Naive thymus-derived CD8-positive, alpha-beta T cell (primary cell): ENCODE measurements at regions not wholly inside any gene's neighbourhood (a gene's known extent, or its start where the extent isn't known, plus 50 kb on each side); places are given as distances from the start of the nearest gene placed in this dataset.

Source experiments
- ATAC-seq, 2 donors: fragments of 150-1000 bp; cut with Tn5 transposase in 1 of 2; sonication (Bioruptor Pico), chemical (Tn5 transposase) in 1 of 2; 1 replicate in 1 of 2; 2 replicates in 1 of 2; pipeline ENCODE4 v1.10.0; 2021; ENCODE audit warnings: mild to moderate bottlenecking in 2 of 2, moderate library complexity in 2 of 2
- POLR2A ChIA-PET: fragments of 350-600 bp; sonication (Branson Sonifier 250); formaldehyde crosslinking; loops from one replicate; lab custom pipeline; 2021; ENCODE audit warnings: antibody characterized with exemption; lab: Charles Lee
- DNase-seq, 10 donors: peaks; one replicate each; pipeline versions ENCODE4 v3.0.0 to v3.0.0-alpha.2; 2020 to 2022
- H3K27ac Mint-ChIP-seq, 10 donors: one replicate each; pipeline ENCODE4 v1.8.0; 2020 to 2022; ENCODE audit warnings: mild to moderate bottlenecking in 10 of 10, mixed read lengths in 10 of 10, moderate library complexity in 4 of 10, inconsistent platforms in 1 of 10
- H3K27me3 Mint-ChIP-seq, 5 donors: one replicate each; pipeline ENCODE4 v1.8.0; 2021 to 2022; ENCODE audit warnings: mixed read lengths in 5 of 5
- H3K36me3 Mint-ChIP-seq, 3 donors: one replicate each; pipeline ENCODE4 v1.8.0; 2020 to 2022; ENCODE audit warnings: mixed read lengths in 3 of 3, mild to moderate bottlenecking in 2 of 3, inconsistent platforms in 1 of 3
- H3K4me1 Mint-ChIP-seq, 4 donors: one replicate each; pipeline ENCODE4 v1.8.0; 2021 to 2022; ENCODE audit warnings: mixed read lengths in 4 of 4
- H3K4me3 Mint-ChIP-seq, 10 donors: one replicate each; pipeline ENCODE4 v1.8.0; 2020 to 2022; ENCODE audit warnings: mild to moderate bottlenecking in 10 of 10, mixed read lengths in 10 of 10, moderate library complexity in 6 of 10, inconsistent platforms in 1 of 10
- H3K9me3 Mint-ChIP-seq, 9 donors: one replicate each; pipeline ENCODE4 v1.8.0; 2020 to 2022; ENCODE audit warnings: mixed read lengths in 9 of 9, mild to moderate bottlenecking in 3 of 9, inconsistent platforms in 1 of 9, moderate library complexity in 1 of 9

GRCh38 chr5:110844251-110844650 lies 105.4 kb downstream of the SLC25A46 start:
- H3K4me1 Mint-ChIP-seq, result no peaks in the 10 kb centered on the region
- H3K27ac Mint-ChIP-seq, result no peak overlapping the region

GRCh38 chr5:110846398-110847001 lies 107.7 kb downstream of the SLC25A46 start:
- Mint-ChIP-seq H3K9me3 (peaks cover 0 to 18% (median 8%) of the 10 kb centered on the region in 9 donors), H3K4me3 (no peak overlapping the region), H3K27ac (no peak overlapping the region), H3K27me3 (peaks cover 0 to 2% (median 0%) of the 10 kb centered on the region in 5 donors), H3K36me3 (peaks cover 0 to 5% (median 0%) of the 10 kb centered on the region in 3 donors), H3K4me1 (no peaks in the 10 kb centered on the region)
- DNase-seq (no peak), ATAC-seq (no peak)
- POLR2A ChIA-PET, result no interaction called here

More at GRCh38 chr5:110844251-110844650, 105.4 kb downstream of the SLC25A46 start:
- POLR2A ChIA-PET, result no interaction called here
- DNase-seq, result no peak
- peaks cover 0 to 11% (median 5%) of the 10 kb centered on the region in 9 donors for H3K9me3 Mint-ChIP-seq
- H3K27me3 Mint-ChIP-seq, result peaks cover 0 to 8% (median 5%) of the 10 kb centered on the region in 5 donors
- no peaks in the 10 kb centered on the region for H3K36me3 Mint-ChIP-seq
- no peak for ATAC-seq
- no peak overlapping the region for H3K4me3 Mint-ChIP-seq

- Mint-ChIP-seq H3K27me3 (peaks cover 1 to 19% (median 6%) of the 10 kb centered on the region in 5 donors), H3K9me3 (peaks cover 0 to 18% (median 10%) of the 10 kb centered on the region in 9 donors), H3K27ac (no peak overlapping the region), H3K4me3 (no peak overlapping the region), H3K4me1 (no peaks in the 10 kb centered on the region), H3K36me3 (peaks cover 0 to 5% (median 0%) of the 10 kb centered on the region in 3 donors)
- ATAC-seq, result no peak
- POLR2A ChIA-PET, result no interaction called here
- DNase-seq, result no peak
Measured at GRCh38 chr5:110851357-110851756, 112.5 kb downstream of the SLC25A46 start.

GRCh38 chr5:110852053-110852452 lies 113.2 kb downstream of the SLC25A46 start:
- H3K27me3 Mint-ChIP-seq, result peaks cover 3 to 19% (median 9%) of the 10 kb centered on the region in 5 donors
- peaks cover 0 to 18% (median 10%) of the 10 kb centered on the region in 9 donors for H3K9me3 Mint-ChIP-seq
- no peaks in the 10 kb centered on the region for H3K4me1 Mint-ChIP-seq
- DNase-seq (no peak), ATAC-seq (no peak)
- no peak overlapping the region for H3K27ac Mint-ChIP-seq
- POLR2A ChIA-PET, result no interaction called here
- peaks cover 0 to 5% (median 0%) of the 10 kb centered on the region in 3 donors for H3K36me3 Mint-ChIP-seq
- no peak overlapping the region for H3K4me3 Mint-ChIP-seq

GRCh38 chr5:110852541-110852940 lies 113.7 kb downstream of the SLC25A46 start:
- peaks cover 3 to 19% (median 9%) of the 10 kb centered on the region in 5 donors for H3K27me3 Mint-ChIP-seq
- H3K9me3 Mint-ChIP-seq, result peaks cover 0 to 18% (median 10%) of the 10 kb centered on the region in 9 donors
- H3K4me1 Mint-ChIP-seq, result no peaks in the 10 kb centered on the region
- H3K27ac Mint-ChIP-seq, result no peak overlapping the region
- H3K36me3 Mint-ChIP-seq, result peaks cover 0 to 5% (median 0%) of the 10 kb centered on the region in 3 donors
- POLR2A ChIA-PET, result no interaction called here
- H3K4me3 Mint-ChIP-seq, result no peak overlapping the region
- no peak for DNase-seq
- ATAC-seq, result no peak

GRCh38 chr5:110853267-110853666 lies 114.5 kb downstream of the SLC25A46 start:
- H3K27ac Mint-ChIP-seq, result no peak overlapping the region
- H3K9me3 Mint-ChIP-seq, result peaks cover 0 to 18% (median 10%) of the 10 kb centered on the region in 9 donors
- H3K4me1 Mint-ChIP-seq, result no peaks in the 10 kb centered on the region
- no peak overlapping the region for H3K4me3 Mint-ChIP-seq
- POLR2A ChIA-PET, result no interaction called here
- peaks cover 3 to 19% (median 9%) of the 10 kb centered on the region in 5 donors for H3K27me3 Mint-ChIP-seq
- peaks cover 0 to 5% (median 0%) of the 10 kb centered on the region in 3 donors for H3K36me3 Mint-ChIP-seq
- ATAC-seq, result no peak
- DNase-seq, result no peak

GRCh38 chr5:110854200-110854599 lies 115.4 kb downstream of the SLC25A46 start:
- POLR2A ChIA-PET, result no interaction called here
- no peak overlapping the region for H3K4me3 Mint-ChIP-seq
- H3K27ac Mint-ChIP-seq, result no peak overlapping the region
- DNase-seq (no peak), ATAC-seq (no peak)
- H3K36me3 Mint-ChIP-seq, result peaks cover 0 to 5% (median 0%) of the 10 kb centered on the region in 3 donors
- H3K4me1 Mint-ChIP-seq, result no peaks in the 10 kb centered on the region
- peaks cover 3 to 19% (median 9%) of the 10 kb centered on the region in 5 donors for H3K27me3 Mint-ChIP-seq
- peaks cover 0 to 13% (median 7%) of the 10 kb centered on the region in 9 donors for H3K9me3 Mint-ChIP-seq

GRCh38 chr5:110855961-110856360 lies 117.2 kb downstream of the SLC25A46 start:
- POLR2A ChIA-PET, result no interaction called here
- Mint-ChIP-seq H3K4me3 (no peak overlapping the region), H3K9me3 (peaks cover 0 to 5% (median 0%) of the 10 kb centered on the region in 9 donors), H3K4me1 (no peaks in the 10 kb centered on the region), H3K27ac (no peak overlapping the region), H3K27me3 (peaks cover 4 to 23% (median 13%) of the 10 kb centered on the region in 5 donors), H3K36me3 (no peaks in the 10 kb centered on the region)
- no peak for DNase-seq
- ATAC-seq, result no peak

- Mint-ChIP-seq H3K27me3 (peaks cover 0 to 20% (median 7%) of the 10 kb centered on the region in 5 donors), H3K4me3 (no peak overlapping the region), H3K9me3 (peaks cover 0 to 2% (median 0%) of the 10 kb centered on the region in 9 donors), H3K27ac (no peak overlapping the region), H3K4me1 (no peaks in the 10 kb centered on the region), H3K36me3 (no peaks in the 10 kb centered on the region)
- ATAC-seq (no peak), DNase-seq (no peak)
- POLR2A ChIA-PET, result no interaction called here
Measured at GRCh38 chr5:110865400-110866094, 126.7 kb downstream of the SLC25A46 start.

GRCh38 chr5:110869927-110870326 lies 131.1 kb downstream of the SLC25A46 start:
- H3K27me3 Mint-ChIP-seq, result peaks cover 0 to 8% (median 3%) of the 10 kb centered on the region in 5 donors

GRCh38 chr5:110872200-110872599 lies 133.4 kb downstream of the SLC25A46 start:
- no peaks in the 10 kb centered on the region for H3K4me1 Mint-ChIP-seq
- H3K9me3 Mint-ChIP-seq, result peaks cover 0 to 2% (median 0%) of the 10 kb centered on the region in 9 donors
- H3K36me3 Mint-ChIP-seq, result no peaks in the 10 kb centered on the region
- POLR2A ChIA-PET, result no interaction called here
- no peak for DNase-seq
- peaks cover 0 to 5% (median 0%) of the 10 kb centered on the region in 5 donors for H3K27me3 Mint-ChIP-seq
- ATAC-seq, result no peak
- no peak overlapping the region for H3K27ac Mint-ChIP-seq
- no peak overlapping the region for H3K4me3 Mint-ChIP-seq

More at GRCh38 chr5:110869927-110870326, 131.1 kb downstream of the SLC25A46 start:
- ATAC-seq, result no peak
- H3K27ac Mint-ChIP-seq, result no peak overlapping the region
- POLR2A ChIA-PET, result no interaction called here
- DNase-seq, result no peak
- no peaks in the 10 kb centered on the region for H3K9me3 Mint-ChIP-seq
- H3K4me1 Mint-ChIP-seq, result no peaks in the 10 kb centered on the region
- H3K36me3 Mint-ChIP-seq, result no peaks in the 10 kb centered on the region
- no peak overlapping the region for H3K4me3 Mint-ChIP-seq

- ATAC-seq (no peak), DNase-seq (no peak)
- H3K4me3 Mint-ChIP-seq, result no peak overlapping the region
- no peak overlapping the region for H3K27ac Mint-ChIP-seq
- H3K36me3 Mint-ChIP-seq, result no peaks in the 10 kb centered on the region
- peaks cover 0 to 3% (median 0%) of the 10 kb centered on the region in 9 donors for H3K9me3 Mint-ChIP-seq
- H3K4me1 Mint-ChIP-seq, result no peaks in the 10 kb centered on the region
- peaks cover 0 to 6% (median 0%) of the 10 kb centered on the region in 5 donors for H3K27me3 Mint-ChIP-seq
- POLR2A ChIA-PET, result no interaction called here
Measured at GRCh38 chr5:110872963-110873362, 134.2 kb downstream of the SLC25A46 start.

- ATAC-seq (no peak), DNase-seq (no peak)
- H3K27me3 Mint-ChIP-seq, result peaks cover 0 to 5% (median 0%) of the 10 kb centered on the region in 5 donors
- H3K9me3 Mint-ChIP-seq, result peaks cover 0 to 3% (median 0%) of the 10 kb centered on the region in 9 donors
- H3K4me3 Mint-ChIP-seq, result no peak overlapping the region
- POLR2A ChIA-PET, result no interaction called here
- H3K27ac Mint-ChIP-seq, result no peak overlapping the region
- H3K36me3 Mint-ChIP-seq, result no peaks in the 10 kb centered on the region
- no peaks in the 10 kb centered on the region for H3K4me1 Mint-ChIP-seq
Measured at GRCh38 chr5:110873773-110874437, 135.1 kb downstream of the SLC25A46 start.
